ENCODE measurements at regions not wholly inside any gene's neighbourhood (a gene's known extent, or its start where the extent isn't known, plus 50 kb on each side); places are given as distances from the start of the nearest gene placed in this dataset.
"Not testable (repeated sequence)": the region's sequence is repeated elsewhere in the genome, so short reads cannot be mapped to it uniquely, and the experiment has no call there.

GRCh38 chr4:189124149-189124758 is 816.4 kb upstream of the FRG1 start:
- DNase-seq = no peak

DNA sequence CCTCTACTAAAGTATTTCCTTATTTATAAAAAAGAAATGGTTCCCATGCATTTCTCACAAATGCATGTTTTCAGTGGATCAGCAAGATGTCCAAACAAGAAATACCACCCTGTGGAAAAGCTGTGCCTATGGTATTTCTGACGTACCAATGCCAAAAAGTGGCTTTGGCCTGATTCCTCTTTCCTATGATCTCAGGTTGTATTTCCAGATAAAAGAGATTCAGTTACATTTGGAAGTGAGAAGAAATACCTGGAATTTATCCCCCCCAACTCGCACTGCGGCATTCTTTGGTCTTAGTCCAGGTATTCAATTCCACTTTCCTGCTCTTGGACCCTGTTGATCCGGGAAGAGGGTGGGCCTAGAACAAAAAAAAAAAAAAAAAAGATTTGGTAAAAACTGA is 815.9 kb upstream of the FRG1 start:
- no peak for DNase-seq

DNA sequence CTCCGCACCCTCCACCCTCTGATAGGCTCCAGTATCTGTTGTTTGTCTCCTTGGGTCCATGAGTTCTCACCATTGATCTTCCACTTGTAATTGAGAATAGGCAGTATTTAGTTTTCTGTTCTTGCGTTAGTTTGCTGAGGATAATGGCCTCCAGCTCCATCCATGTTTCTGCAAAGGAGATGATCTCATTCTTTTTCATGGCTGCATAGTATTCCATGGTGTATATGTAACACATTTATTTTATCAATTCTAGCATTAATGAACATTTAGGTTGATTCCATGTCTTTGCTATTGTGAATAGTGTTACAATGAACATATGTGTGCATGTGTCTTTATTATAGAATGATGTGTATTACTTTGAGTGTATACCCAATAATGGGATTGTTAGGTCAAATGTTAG is 814.6 kb upstream of the FRG1 start:
- no peak for DNase-seq

DNA sequence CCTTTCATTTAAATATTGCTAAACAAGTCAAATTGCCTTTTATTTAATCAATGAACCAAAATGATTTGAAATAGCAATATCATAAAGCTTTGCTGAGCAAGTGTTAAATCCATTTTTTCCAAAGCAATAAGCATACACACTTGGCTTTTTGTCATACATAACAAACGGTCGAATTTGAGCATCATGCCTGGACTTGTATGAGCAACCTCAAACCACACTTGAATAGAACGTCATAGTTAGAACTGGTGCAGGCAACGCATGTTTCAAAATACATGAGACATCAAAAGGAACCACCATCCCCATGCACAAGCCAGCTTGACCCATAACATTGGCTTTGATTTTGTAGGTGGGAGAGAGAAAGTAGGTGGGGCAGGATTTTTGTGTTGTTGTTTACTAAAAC is 812.3 kb upstream of the FRG1 start:
- DNase-seq = no peak

GRCh38 chr4:189129044-189129694 is 811.5 kb upstream of the FRG1 start:
- no peak for DNase-seq

GRCh38 chr4:189131118-189131517 is 809.6 kb upstream of the FRG1 start:
- no peak for DNase-seq

DNA sequence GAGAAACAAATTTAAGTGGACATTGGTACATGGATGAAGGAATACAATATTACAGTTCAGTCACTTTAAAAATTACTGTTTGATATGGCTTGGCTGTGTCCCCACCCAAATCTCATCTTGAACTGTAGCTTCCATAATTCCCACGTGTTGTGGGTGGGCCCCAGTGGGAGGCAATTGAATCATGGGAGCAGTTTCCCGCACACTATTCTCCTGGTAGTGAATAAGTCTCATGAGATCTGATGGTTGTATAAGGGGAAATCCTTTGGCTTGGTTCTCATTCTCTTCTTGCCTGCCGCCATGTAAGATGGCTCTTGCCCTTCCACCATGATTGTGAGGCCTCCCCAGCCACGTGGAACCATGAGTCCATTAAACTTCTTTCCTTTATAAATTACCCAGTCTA is 804.2 kb upstream of the FRG1 start:
- no peak for DNase-seq

GRCh38 chr4:189143263-189143952 is 797.3 kb upstream of the FRG1 start:
- no peak for DNase-seq

DNA sequence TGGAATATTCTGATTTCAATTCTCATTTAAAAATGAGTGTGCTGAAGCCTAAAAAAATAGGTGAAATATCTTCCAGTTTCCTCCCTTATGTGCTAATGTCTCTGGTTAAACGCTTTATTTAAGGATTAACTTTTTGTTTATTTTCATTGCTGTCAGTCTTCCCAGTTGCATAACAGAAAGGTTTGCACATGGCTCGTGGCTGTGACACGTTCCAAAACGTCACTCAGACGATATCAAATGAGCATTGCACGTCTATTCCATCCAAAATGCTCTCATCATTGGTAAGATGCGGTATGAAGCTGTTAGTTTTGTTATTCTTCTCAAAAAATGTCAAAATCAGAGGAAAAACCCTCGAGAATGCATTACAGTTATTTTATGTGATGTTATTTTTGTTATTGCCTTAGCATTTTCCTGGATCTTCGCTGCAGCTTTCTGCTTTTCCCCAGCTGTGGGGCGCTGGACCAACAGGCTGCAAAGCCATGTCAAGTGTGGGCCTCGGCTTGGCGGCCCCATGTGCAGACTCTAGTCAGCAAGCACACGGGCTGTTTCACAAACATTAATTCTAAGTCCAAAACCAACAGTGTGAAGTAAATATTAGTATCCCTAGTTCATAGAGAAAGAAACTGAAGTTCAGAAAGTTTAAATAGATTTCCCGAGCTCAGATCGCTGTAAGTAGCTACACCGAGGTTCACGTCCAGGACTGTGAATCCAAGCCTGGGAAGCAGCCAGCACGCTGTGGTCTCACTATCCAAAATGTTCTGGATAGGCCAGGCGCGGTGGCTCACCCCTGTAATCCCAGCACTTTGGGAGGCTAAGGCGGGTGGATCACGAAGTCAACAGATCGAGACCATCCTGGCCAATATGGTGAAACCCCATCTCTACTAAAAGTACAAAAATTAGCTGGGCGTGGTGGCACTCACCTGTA is 793.4 kb upstream of the FRG1 start:
- no peak for DNase-seq

DNA sequence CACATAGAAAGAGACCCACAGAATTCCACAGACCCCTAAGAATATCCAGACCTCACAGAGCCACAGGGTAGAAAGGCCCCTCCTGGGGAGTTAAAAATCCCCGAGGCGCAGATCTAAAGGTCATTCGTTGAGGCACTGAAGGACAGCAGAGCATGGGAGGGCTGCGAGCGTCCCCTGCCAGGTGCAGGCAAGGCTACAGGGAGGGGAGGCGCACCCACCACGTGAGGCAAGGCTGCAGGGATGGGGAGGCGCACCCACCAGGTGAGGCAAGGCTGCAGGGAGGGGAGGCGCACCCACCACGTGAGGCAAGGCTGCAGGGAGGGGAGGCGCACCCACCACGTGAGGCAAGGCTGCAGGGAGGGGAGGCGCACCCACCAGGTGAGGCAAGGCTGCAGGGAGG is 785.6 kb upstream of the FRG1 start:
- not testable (repeated sequence) for DNase-seq

- no peak for DNase-seq
These were observed 778.4 kb upstream of the FRG1 start for GRCh38 chr4:189162073-189162789.

DNA sequence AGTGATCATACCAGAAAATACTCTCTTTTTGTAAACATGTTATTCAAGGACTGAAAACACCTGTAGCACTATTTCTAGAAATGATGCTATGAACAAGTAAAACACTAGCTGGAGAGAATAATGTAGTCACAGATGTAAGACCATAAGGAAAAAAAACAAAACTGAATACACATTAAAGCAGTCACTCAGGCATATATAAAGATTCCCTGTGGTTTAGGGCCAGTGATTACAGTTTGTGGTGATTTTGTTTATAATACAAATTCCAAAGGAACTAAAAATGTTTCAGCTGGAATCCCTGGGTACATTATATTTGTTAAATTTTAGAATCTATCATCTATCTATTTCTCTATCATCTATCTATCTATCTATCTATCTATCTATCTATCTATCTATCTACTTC is 777.8 kb upstream of the FRG1 start:
- no peak for DNase-seq

DNA sequence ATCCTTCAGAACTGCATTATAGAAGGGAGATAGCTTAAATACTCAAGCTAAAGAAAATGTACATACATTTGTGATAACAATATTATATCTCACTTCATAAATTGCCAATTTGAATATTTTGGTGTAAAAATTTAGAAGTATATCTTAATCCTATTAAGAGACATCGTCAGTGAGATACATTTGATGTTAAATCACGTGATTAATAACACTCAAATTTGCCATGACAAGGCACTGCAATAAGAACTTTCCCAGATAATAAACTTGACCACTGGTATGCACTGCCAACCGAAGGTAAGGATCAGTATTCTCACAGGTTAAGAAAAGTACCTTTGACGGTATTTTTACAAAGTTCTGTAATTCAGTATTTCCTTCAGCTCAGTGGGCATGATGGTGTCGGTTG is 764.7 kb upstream of the FRG1 start:
- DNase-seq = no peak

- DNase-seq = no peak
These were observed 763.5 kb upstream of the FRG1 start for GRCh38 chr4:189177130-189177529.

DNA sequence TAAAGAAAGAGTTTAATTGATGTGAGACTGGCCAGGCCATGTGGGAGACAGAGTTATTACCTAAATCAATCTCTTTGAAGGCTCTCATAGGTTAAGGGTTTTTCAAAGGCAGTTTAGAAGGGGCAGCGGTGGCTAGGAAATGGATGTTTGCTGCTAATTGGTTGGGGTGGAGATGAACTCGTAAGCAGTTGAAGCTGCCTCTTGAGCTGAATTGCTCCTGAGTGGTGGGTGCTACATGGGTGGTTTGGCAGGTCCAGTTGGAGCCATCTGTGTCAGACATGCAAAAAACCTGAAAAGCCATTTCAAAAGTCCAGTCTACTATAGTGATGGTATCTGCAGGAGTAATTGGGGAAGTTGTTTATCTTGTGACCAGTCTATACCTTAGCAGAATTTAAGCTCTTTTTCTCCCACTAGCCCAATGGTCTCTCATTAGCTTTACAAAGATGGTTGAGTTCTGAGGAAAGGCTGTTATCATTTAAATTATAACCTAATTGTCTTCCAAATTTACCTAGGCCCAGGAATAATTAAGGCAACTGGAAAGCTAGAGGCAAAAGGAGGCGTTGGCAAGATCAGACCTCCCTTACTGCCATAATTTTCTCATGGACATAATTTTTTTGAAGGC is 762.4 kb upstream of the FRG1 start:
- DNase-seq = no peak

DNA sequence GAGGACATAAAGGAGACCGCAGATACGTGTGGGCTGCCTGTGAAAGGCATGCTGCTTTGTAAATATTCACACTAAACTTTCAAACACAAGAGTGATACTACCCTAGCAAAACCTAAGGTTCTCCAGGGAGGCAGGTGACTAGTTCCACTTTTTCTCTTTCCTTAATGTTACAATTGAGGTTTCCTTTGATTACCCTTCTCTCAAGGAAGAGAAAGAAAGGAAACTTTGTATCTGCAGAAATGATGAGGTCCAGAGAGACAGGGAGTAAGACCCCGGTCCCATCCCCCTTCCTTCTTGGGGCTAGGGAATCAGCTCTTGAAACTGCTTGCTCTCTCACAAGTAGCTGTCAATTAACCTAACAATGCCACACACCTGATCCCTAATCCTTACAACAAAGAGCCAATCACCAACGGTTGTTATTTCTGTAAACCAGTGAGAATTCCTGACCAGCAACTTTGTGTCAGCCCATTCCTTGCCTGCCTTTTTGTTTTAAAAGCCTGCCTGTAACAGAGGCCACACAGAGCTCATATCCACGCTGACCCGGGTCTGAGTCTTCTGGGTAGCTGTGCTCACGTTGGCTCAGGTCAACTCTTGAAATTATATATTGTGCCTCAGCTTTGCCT is 754.8 kb upstream of the FRG1 start:
- no peak for DNase-seq

GRCh38 chr4:189187531-189188052 is 753.1 kb upstream of the FRG1 start:
- DNase-seq = no peak

DNA sequence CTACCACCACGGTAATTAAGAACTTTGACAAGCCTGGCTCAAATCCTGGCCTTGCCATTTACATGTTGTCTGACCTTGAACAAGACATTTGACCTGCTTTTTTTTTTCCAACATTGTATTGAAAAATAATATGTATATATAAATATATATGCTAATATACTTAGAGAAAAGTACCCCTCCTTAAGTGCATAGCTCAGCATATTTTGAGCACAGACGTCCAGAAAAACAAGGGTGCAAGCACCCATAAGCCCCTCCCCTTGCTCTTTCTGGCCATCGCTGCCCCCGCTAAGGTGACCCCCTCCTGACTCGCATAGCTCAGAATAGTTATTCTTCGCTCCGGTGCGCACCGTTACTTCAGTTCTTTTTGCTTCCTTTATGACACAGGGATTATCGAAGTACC is 742.0 kb upstream of the FRG1 start:
- DNase-seq = no peak

DNA sequence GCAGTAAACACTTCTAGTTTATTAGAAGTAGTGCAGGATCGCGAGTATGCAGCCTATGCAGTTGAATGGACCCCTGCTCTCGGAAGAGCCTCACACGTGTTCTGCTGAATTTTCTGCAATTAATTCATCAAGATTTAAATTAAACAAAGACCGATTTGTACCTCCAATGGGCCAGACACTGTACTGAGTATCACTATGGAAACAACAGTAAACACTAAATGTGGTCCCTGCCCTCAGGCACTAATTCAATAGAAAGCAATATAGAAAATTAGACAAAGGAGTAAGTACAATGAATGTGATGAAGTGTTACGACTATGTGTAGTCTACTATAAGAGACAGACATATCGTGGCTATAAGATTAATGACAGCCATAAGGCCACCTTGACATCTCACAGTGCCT is 740.3 kb upstream of the FRG1 start:
- DNase-seq = no peak

GRCh38 chr4:189202182-189202868 is 738.3 kb upstream of the FRG1 start:
- no peak for DNase-seq

- no peak for DNase-seq
These were observed 737.8 kb upstream of the FRG1 start for GRCh38 chr4:189202869-189203271.

Data from activated T-cell treated with anti-CD3 and anti-CD28 coated beads for 4 hours (primary cell).